GM19238 (cell line): ENCODE measurements at regions not wholly inside any gene's neighbourhood (a gene's known extent, or its start where the extent isn't known, plus 50 kb on each side); places are given as distances from the start of the nearest gene placed in this dataset.
"Not testable (repeated sequence)": the region's sequence is repeated elsewhere in the genome, so short reads cannot be mapped to it uniquely, and the experiment has no call there.

Source experiments
- DNase-seq: peaks from one replicate; pipeline ENCODE4 v3.0.0; 2011; ENCODE audit warnings: low spot score; ENCODE audit not compliant: insufficient read length

DNA sequence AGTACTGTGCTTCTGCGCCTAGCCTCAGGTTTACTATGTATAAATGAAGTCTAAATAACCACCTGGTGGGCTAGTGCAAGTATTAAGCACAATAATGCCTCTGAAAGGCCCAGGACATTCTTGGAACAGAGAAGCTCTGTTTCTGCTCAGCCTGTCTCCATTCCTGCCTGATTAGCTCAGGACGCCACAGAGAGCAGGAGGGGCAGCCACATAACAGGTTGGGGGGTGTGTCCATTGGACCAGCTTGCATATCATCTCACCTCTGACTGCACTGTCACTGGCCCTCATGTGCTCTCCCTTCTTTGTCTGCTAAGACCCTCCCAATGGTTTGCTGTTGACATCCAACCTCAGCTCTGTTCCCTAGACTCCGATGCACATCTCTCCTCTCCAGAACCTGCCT lies 52.8 kb upstream of the IKZF1 start:
- DNase-seq, result no peak

- DNase-seq, result no peak
Observed at GRCh38 chr7:50246551-50246950, 58.0 kb upstream of the IKZF1 start.

GRCh38 chr7:50242111-50242510 lies 62.4 kb upstream of the IKZF1 start:
- DNase-seq, result not testable (repeated sequence)

DNA sequence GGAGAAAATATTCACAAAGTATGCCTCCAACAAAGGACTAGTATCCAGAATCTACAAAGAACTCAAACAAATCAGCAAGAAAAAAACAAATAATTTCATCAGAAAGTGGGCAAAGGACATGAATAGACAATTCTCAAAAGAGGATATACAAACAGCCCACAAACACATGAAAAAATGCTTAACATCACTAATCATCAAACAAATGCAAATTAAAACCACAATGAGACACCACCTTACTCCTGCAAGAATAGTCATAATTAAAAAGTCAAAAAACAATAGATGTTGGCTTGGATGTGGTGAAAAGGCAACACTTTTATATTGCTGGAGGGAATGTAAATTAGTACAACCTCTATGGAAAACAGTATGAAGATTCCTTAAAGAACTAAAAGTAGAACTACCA lies 63.8 kb upstream of the IKZF1 start:
- not testable (repeated sequence) for DNase-seq

DNA sequence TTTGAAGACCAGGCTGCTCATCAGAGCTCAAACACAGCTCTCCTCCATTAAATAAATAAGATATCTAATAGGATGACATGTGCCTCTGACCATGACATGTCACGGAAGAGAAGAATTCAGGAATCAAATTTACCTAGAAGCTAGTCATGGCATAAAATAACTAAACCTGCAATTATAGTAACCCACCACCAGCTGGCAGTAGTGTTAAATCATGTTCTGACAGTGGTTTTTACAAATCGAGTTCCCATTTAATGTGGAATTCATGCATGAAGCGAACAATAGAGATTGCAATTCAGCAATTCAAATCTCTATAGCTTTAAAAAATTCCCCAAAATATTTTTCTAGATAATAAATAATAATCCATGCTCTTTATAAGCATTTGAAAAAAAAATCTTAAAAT lies 74.6 kb upstream of the IKZF1 start:
- DNase-seq, result no peak

GRCh38 chr7:50228148-50228547 lies 76.4 kb upstream of the IKZF1 start:
- no peak for DNase-seq

GRCh38 chr7:50227726-50228125 lies 76.8 kb upstream of the IKZF1 start:
- no peak for DNase-seq

GRCh38 chr7:50226669-50227068 lies 77.8 kb upstream of the IKZF1 start:
- no peak for DNase-seq

GRCh38 chr7:50226145-50226544 lies 78.4 kb upstream of the IKZF1 start:
- DNase-seq, result no peak

GRCh38 chr7:50221433-50221832 lies 83.1 kb upstream of the IKZF1 start:
- no peak for DNase-seq

DNA sequence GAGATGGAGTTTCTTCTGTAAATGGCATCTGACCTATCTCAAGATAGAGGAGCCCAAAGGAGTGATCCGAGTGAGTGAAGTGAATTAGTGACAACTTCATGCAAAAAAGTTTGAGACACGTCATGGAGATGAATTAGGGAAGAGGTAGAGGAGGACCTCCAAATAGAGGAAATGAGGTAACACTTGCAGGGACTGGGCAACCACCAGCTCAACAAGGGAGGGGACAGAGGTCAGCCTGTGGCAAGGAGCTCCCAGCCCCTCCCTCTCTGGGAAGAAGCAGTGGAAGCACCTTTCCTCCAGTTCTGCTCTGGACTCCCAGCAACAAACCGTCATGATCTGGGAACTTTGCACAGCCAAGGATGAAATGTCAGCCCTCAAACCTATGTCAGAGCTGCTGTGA lies 83.5 kb upstream of the IKZF1 start:
- no peak for DNase-seq

- no peak for DNase-seq
Observed at GRCh38 chr7:50220273-50220672, 84.2 kb upstream of the IKZF1 start.

DNA sequence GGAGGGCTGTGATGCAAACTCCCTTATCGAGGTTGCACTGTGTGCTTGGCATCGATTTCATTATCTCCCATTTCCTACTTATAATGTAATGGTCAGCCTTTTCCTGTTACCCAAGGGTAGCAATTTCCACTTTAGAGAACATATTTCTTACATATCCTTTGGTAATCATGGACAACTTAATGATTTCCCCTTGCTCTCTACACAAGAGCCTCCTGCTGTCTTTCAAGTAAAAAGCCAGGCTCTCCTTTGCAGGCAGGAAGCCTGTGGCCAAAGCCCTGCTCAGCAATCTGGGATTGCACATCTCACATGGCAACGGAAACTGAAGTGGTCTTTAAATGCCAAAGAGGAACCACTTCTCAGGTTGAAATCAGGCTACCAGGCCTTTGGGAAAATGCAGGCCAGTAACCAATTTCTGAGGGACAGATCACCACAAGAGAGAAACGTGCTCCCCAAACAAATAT lies 86.7 kb upstream of the IKZF1 start:
- no peak for DNase-seq

DNA sequence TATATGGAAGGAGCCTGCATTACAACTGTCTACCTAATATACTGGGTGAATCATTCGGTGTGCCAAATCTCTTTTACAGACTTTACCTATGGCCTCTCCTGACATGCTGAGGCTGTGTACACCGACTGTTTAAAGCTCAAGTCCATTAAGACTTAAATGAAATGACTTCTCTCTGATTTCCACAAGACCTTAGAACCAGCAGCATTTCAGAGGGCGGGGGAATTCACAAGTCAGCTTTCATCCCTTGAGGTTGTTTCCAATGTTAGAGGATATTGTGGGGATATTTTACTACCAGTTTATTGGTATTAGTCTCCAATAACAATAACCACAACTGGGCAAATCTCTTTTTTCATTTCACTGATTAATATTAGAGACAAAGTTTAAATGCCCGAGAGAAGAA lies 87.1 kb upstream of the IKZF1 start:
- DNase-seq, result no peak

DNA sequence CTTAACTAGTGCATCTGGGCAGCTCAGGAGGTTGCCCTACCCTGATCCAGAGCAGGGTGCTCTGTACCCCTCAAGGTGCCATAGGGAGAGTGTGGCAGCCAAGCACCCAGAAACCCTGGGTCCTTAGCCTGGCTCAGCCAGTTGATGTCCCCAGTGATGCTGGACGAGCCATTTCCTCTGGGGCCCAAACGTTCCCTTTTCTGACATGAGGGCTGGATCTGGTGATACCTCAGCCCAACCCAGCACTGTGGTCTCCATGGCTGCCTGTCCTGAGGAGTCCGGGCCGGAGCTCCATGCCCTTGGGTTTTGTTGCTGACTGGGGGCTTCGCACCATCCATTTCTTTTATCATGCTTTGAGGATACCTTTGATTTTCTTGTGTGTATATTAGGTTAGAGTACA lies 87.9 kb upstream of the IKZF1 start:
- no peak for DNase-seq

- no peak for DNase-seq
Observed at GRCh38 chr7:50214771-50215170, 89.7 kb upstream of the IKZF1 start.

DNA sequence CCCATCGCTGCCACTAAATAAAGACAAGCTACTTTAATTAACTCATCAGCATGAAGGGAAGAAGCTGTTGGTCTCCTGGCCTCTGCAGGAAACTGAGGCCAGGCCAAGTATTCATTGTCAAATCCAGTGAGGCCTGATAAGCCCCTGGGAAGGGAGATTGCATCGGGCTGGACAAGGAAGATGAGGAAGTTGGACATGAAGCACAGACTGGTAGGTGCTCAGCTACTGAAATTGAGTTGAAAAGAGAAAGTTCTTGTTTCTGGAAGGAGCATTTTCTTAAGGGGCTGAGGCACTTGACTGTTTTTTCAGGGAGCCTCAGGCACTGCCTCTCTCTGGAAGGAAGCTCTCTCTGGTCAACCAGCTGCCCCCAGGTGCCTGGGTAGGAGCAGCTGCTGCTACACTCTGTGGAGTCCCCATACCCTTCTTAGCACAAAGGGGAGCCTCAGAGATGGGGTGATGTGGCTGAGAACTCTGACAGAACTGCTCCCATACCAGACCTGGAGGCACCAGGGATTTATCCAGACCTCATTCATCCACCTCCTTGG lies 90.3 kb upstream of the IKZF1 start:
- no peak for DNase-seq

DNA sequence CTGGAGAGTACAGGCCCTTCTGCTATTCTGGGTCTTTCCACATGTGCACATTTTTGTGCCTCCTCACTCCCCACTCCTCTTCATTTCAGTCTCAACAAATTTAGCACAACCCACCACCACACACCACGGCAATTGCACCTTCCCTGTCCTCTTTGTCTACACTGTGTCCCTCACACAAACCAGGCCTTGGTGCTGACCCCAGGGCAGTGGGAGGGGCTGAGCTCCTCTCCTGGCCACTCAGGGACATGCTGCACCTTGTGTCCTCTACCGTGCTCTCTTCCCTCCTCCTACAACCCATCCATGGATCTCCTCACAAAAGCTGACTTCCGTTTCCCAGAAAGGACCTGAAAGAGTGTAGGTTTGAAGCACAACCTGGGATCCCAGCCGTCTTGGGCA lies 90.9 kb upstream of the IKZF1 start:
- DNase-seq, result no peak

GRCh38 chr7:50212666-50213621 lies 91.6 kb upstream of the IKZF1 start:
- no peak for DNase-seq

DNA sequence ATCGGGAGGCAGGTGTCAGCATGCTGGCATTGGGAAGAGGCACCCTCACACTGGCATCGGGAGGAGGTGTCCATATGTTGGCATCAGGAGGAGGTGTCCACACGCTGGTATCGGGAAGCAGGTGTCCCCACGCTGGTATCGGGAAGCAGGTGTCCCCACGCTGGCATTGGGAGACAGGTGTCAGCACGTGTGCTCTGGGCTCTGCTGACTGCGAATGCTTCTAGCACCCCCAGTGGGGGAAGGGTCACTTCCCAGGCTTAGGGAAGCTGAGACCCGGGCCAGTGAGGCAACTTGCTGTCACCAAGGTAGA lies 92.5 kb upstream of the IKZF1 start:
- DNase-seq, result no peak

- DNase-seq, result no peak
Observed at GRCh38 chr7:50211130-50212015, 93.1 kb upstream of the IKZF1 start.

- no peak for DNase-seq
Observed at GRCh38 chr7:50210706-50211115, 93.8 kb upstream of the IKZF1 start.
